HEK293 (cell line): ENCODE measurements at regions not wholly inside any gene's neighbourhood (a gene's known extent, or its start where the extent isn't known, plus 50 kb on each side); places are given as distances from the start of the nearest gene placed in this dataset.

Source experiments
- CTCF ChIA-PET: fragments of 350-600 bp; formaldehyde crosslinking; extraction: SDS; loops from one replicate; lab custom pipeline; 2021; ENCODE audit warnings: antibody characterized with exemption; lab: Yijun Ruan, JAX
- POLR2A ChIA-PET: fragments of 300-600 bp; formaldehyde crosslinking; extraction: SDS; loops from one replicate; lab custom pipeline; 2020; ENCODE audit warnings: antibody characterized with exemption, inconsistent platforms; lab: Yijun Ruan, JAX
- H3K27ac ChIP-seq: fragments of 200-500 bp; sonication (Bioruptor generic); 2 replicates; pipeline ENCODE4 v1.5.1; 2014; ENCODE audit warnings: low read depth, low read length, control low read depth, inconsistent platforms; ENCODE audit errors: extremely low read depth
- H3K36me3 ChIP-seq, 2 experiments: fragments of 200-500 bp in 1 of 2; sonication (Bioruptor generic) in 1 of 2; 1 replicate in 1 of 2; 2 replicates in 1 of 2; pipeline ENCODE4 v1.5.1; 2014 to 2017; ENCODE audit warnings: inconsistent platforms in 2 of 2, low read length in 2 of 2; ENCODE audit not compliant: control insufficient read depth in 2 of 2, insufficient read depth in 1 of 2
- H3K4me1 ChIP-seq: fragments of 200-500 bp; sonication (Bioruptor generic); 2 replicates; pipeline ENCODE4 v1.5.1; 2014; ENCODE audit warnings: mild to moderate bottlenecking, low read length, inconsistent platforms; ENCODE audit not compliant: control insufficient read depth, insufficient read depth
- H3K4me3 ChIP-seq: 2 replicates; pipeline ENCODE4 v1.5.1; 2011; ENCODE audit warnings: low read depth, mild to moderate bottlenecking, control low read depth, low read length, moderate library complexity
- H3K9me3 ChIP-seq: fragments of 200-500 bp; sonication (Bioruptor generic); 2 replicates; pipeline ENCODE4 v1.5.1; 2014; ENCODE audit warnings: low read depth, low read length, inconsistent platforms; ENCODE audit not compliant: control insufficient read depth, insufficient read depth
- EGR2 ChIP-seq: fragments of 450-650 bp; formaldehyde crosslinking; IDR thresholded peaks from 2 replicates; pipeline ENCODE4 v1.5.1; 2016; ENCODE audit warnings: low read depth, missing biosample characterization, missing genetic modification characterization
- OSR2 ChIP-seq: fragments of 450-650 bp; formaldehyde crosslinking; IDR thresholded peaks from 2 replicates; pipeline ENCODE4 v1.5.1; 2016; ENCODE audit warnings: missing biosample characterization, missing genetic modification characterization
- PRDM1 ChIP-seq: fragments of 450-650 bp; formaldehyde crosslinking; IDR thresholded peaks from 2 replicates; pipeline ENCODE4; 2016; ENCODE audit warnings: missing biosample characterization, missing genetic modification characterization
- TRIM28 ChIP-seq: IDR thresholded peaks from 2 replicates; pipeline ENCODE4 v1.6.1; 2011; ENCODE audit warnings: low read length, control low read depth, borderline replicate concordance
- ZBTB17 ChIP-seq: fragments of 450-650 bp; formaldehyde crosslinking; IDR thresholded peaks from 2 replicates; pipeline ENCODE4 v1.5.1; 2016; ENCODE audit warnings: missing biosample characterization, missing genetic modification characterization
- ZFHX2 ChIP-seq: fragments of 450-650 bp; formaldehyde crosslinking; conservative IDR thresholded peaks from 2 replicates; pipeline ENCODE4 v1.5.1; 2016; ENCODE audit warnings: missing biosample characterization, missing genetic modification characterization
- ZNF175 ChIP-seq: fragments of 450-650 bp; formaldehyde crosslinking; IDR thresholded peaks from 2 replicates; pipeline ENCODE4 v1.5.1; 2016; ENCODE audit warnings: missing biosample characterization, missing genetic modification characterization
- ZNF221 ChIP-seq: fragments of 450-650 bp; formaldehyde crosslinking; IDR thresholded peaks from 2 replicates; pipeline ENCODE4 v1.5.1; 2017; ENCODE audit warnings: missing biosample characterization, missing genetic modification characterization, borderline replicate concordance
- ZNF354C ChIP-seq: fragments of 450-650 bp; formaldehyde crosslinking; IDR thresholded peaks from 2 replicates; pipeline ENCODE4 v1.5.1; 2016; ENCODE audit warnings: missing biosample characterization, missing genetic modification characterization, low read depth, borderline replicate concordance
- ZNF366 ChIP-seq: fragments of 450-650 bp; formaldehyde crosslinking; conservative IDR thresholded peaks from 2 replicates; pipeline ENCODE4 v1.5.1; 2016; ENCODE audit warnings: missing biosample characterization, missing genetic modification characterization
- ZNF426 ChIP-seq: fragments of 450-650 bp; formaldehyde crosslinking; IDR thresholded peaks from 2 replicates; pipeline ENCODE4 v1.5.1; 2017; ENCODE audit warnings: missing biosample characterization, missing genetic modification characterization, mild to moderate bottlenecking, inconsistent platforms, moderate library complexity
- ZNF629 ChIP-seq: fragments of 450-650 bp; formaldehyde crosslinking; IDR thresholded peaks from 2 replicates; pipeline ENCODE4 v1.5.1; 2017; ENCODE audit warnings: missing biosample characterization, missing genetic modification characterization
- ZNF660 ChIP-seq: fragments of 450-650 bp; IDR thresholded peaks from 2 replicates; pipeline ENCODE4 v1.5.1; 2018; ENCODE audit warnings: missing biosample characterization, mild to moderate bottlenecking, missing genetic modification characterization
- TF ChIP-seq, protein P1 (sequence below): fragments of 450-650 bp; formaldehyde crosslinking; IDR thresholded peaks from 2 replicates; pipeline ENCODE4 v1.5.1; 2016; ENCODE audit warnings: missing biosample characterization, missing genetic modification characterization
- TF ChIP-seq, protein P2 (sequence below): fragments of 450-650 bp; formaldehyde crosslinking; IDR thresholded peaks from 2 replicates; pipeline ENCODE4 v1.5.1; 2016; ENCODE audit warnings: missing biosample characterization, missing genetic modification characterization, borderline replicate concordance
- TF ChIP-seq, protein P3 (sequence below): fragments of 450-650 bp; formaldehyde crosslinking; IDR thresholded peaks from 2 replicates; pipeline ENCODE4 v1.5.1; 2016; ENCODE audit warnings: missing biosample characterization, missing genetic modification characterization

DNA sequence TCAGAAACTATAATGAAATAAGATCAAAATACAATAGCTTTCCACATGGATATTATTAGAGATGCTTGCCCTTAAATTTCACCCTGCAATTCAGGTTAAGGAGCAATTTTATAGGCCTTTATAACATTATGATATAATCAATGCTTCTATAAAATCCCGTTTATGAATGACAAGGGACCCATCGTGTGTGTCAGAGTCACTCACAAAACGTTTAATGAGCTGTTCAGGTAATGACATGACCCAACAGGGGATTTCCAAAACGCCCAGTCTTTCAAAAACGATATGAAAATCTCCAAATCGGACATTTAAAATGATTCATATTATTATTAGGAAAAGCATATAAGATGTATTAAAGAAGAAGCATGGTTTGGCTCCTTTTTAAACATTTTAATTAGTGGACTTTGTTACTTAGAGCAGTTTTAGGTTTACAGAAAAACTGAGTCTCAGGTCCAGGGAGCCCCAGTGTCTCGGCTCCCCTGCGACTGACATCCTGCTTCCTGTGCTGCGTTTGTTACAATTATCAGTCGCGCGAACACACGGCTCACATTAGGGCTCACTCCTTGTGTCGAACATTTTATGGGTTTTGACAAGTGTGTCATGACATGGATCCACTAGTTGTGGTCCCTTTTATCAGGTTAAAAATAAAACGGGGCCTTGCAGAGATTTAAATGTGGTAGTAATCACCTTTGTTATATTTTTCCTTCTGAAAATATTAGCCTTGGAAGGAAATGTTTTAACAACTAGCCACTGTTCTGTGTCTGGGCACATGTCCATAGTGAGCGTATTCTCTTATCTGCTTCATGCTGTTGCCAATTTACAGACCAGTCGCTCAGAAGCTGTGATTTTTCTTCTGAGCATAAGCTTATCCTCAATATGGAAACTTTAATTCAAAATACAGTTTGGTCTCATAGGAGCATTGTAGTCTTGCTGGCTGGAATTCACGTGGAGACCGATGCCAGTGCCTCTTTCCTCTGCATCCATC, 52.0 kb upstream of the POFUT2 start (continued):
- TF ChIP-seq, protein P1, sequence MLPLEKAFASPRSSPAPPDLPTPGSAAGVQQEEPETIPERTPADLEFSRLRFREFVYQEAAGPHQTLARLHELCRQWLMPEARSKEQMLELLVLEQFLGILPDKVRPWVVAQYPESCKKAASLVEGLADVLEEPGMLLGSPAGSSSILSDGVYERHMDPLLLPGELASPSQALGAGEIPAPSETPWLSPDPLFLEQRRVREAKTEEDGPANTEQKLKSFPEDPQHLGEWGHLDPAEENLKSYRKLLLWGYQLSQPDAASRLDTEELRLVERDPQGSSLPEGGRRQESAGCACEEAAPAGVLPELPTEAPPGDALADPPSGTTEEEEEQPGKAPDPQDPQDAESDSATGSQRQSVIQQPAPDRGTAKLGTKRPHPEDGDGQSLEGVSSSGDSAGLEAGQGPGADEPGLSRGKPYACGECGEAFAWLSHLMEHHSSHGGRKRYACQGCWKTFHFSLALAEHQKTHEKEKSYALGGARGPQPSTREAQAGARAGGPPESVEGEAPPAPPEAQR (tag by site-specific recombination), result no peak
- TF ChIP-seq TRIM28, result no peak
- TF ChIP-seq ZNF175 (tag by site-specific recombination), result no peak
- TF ChIP-seq, protein P2, sequence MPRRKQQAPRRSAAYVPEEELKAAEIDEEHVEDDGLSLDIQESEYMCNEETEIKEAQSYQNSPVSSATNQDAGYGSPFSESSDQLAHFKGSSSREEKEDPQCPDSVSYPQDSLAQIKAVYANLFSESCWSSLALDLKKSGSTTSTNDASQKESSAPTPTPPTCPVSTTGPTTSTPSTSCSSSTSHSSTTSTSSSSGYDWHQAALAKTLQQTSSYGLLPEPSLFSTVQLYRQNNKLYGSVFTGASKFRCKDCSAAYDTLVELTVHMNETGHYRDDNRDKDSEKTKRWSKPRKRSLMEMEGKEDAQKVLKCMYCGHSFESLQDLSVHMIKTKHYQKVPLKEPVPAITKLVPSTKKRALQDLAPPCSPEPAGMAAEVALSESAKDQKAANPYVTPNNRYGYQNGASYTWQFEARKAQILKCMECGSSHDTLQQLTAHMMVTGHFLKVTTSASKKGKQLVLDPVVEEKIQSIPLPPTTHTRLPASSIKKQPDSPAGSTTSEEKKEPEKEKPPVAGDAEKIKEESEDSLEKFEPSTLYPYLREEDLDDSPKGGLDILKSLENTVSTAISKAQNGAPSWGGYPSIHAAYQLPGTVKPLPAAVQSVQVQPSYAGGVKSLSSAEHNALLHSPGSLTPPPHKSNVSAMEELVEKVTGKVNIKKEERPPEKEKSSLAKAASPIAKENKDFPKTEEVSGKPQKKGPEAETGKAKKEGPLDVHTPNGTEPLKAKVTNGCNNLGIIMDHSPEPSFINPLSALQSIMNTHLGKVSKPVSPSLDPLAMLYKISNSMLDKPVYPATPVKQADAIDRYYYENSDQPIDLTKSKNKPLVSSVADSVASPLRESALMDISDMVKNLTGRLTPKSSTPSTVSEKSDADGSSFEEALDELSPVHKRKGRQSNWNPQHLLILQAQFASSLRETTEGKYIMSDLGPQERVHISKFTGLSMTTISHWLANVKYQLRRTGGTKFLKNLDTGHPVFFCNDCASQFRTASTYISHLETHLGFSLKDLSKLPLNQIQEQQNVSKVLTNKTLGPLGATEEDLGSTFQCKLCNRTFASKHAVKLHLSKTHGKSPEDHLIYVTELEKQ (tag by site-specific recombination), result no peak
- no peak for TF ChIP-seq ZBTB17 (tag by site-specific recombination)
- TF ChIP-seq ZNF629 (tag by site-specific recombination), result no peak
- TF ChIP-seq OSR2 (tag by site-specific recombination), result no peak
- TF ChIP-seq PRDM1 (tag by site-specific recombination), result no peak
- TF ChIP-seq ZNF660 (tag by site-specific recombination), result no peak
- TF ChIP-seq ZNF221 (tag by site-specific recombination), result no peak
- TF ChIP-seq ZNF354C, result no peak

DNA sequence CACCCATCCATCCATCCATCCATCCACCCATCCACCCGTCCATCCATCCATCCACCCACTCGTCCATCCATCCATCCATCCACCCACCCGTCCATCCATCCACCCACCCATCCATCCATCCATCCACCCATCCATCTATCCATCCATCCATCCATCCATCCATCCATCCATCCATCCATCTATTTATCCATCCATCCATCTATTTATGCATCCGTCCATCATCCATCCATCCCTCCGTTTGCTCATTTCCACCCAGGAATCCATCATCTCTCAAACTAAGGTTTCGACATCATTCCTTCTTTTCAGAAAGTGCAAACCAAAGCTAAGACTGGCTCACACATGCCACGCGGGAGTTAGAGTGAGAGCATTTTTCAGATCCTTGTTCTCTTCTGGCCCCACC, 52.8 kb upstream of the POFUT2 start:
- H3K36me3 ChIP-seq, result no peaks in the 10 kb centered on the region
- ChIA-PET POLR2A (no interaction called here), CTCF (interaction anchor here (0.7 to 2.0 kb wide), 2 partner anchors 13 to 31 kb away, joined by 3 to 4 read pairs; no protein-coding TSS in a partner anchor)
- no peak overlapping the region for H3K4me3 ChIP-seq
- TF ChIP-seq ZFHX2 (tag by site-specific recombination), result peak; percentile 29; the same call in 1 of the 2 replicates
- no peak for TF ChIP-seq ZNF426 (tag by site-specific recombination)
- TF ChIP-seq, protein P3, sequence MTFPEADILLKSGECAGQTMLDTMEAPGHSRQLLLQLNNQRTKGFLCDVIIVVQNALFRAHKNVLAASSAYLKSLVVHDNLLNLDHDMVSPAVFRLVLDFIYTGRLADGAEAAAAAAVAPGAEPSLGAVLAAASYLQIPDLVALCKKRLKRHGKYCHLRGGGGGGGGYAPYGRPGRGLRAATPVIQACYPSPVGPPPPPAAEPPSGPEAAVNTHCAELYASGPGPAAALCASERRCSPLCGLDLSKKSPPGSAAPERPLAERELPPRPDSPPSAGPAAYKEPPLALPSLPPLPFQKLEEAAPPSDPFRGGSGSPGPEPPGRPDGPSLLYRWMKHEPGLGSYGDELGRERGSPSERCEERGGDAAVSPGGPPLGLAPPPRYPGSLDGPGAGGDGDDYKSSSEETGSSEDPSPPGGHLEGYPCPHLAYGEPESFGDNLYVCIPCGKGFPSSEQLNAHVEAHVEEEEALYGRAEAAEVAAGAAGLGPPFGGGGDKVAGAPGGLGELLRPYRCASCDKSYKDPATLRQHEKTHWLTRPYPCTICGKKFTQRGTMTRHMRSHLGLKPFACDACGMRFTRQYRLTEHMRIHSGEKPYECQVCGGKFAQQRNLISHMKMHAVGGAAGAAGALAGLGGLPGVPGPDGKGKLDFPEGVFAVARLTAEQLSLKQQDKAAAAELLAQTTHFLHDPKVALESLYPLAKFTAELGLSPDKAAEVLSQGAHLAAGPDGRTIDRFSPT (tag by site-specific recombination), result no peak
- TF ChIP-seq ZBTB17 (tag by site-specific recombination), result peak; percentile 95
- TF ChIP-seq ZNF366 (tag by site-specific recombination), result peak; percentile 99
- TF ChIP-seq EGR2 (tag by site-specific recombination), result peak; percentile 38; the same call in 1 of the 2 replicates
- no peaks in the 10 kb centered on the region for H3K9me3 ChIP-seq
- no peak overlapping the region for H3K27ac ChIP-seq
- peaks cover 4% of the 10 kb centered on the region; the same call in 1 of the 2 replicates for H3K4me1 ChIP-seq
